Thyroid gland (tissue), 4 donors: ENCODE measurements at regions not wholly inside any gene's neighbourhood (a gene's known extent, or its start where the extent isn't known, plus 50 kb on each side); places are given as distances from the start of the nearest gene placed in this dataset.
"Not testable (repeated sequence)": the region's sequence is repeated elsewhere in the genome, so short reads cannot be mapped to it uniquely, and the experiment has no call there.

Experiments used
- DNase-seq, 2 donors: peaks; one replicate each; pipeline ENCODE4 v3.0.0-alpha.2; 2019
- H3K27ac ChIP-seq, 3 donors: fragments of 200-600 bp; sonication (generic); 1 replicate in 2 of 3; 2 replicates in 1 of 3; pipeline ENCODE4 v1.5.1; 2016 to 2019; ENCODE audit warnings: mild to moderate bottlenecking in 1 of 3, moderate library complexity in 1 of 3
- H3K27me3 ChIP-seq: fragments of 200-600 bp; sonication (generic); one replicate; pipeline ENCODE4 v1.5.1; 2019
- H3K36me3 ChIP-seq, 2 donors: fragments of 200-600 bp; sonication (generic); one replicate each; pipeline ENCODE4 v1.5.1; 2016 to 2019
- H3K4me1 ChIP-seq, 2 donors: fragments of 200-600 bp; sonication (generic); one replicate each; pipeline ENCODE4 v1.5.1; 2017 to 2019
- H3K4me3 ChIP-seq, 3 donors: fragments of 200-600 bp; sonication (generic); replicated peaks in 1 of 3; 1 replicate in 2 of 3; 2 replicates in 1 of 3; pipeline ENCODE4 v1.5.1; 2016; ENCODE audit warnings: mild to moderate bottlenecking in 1 of 3
- H3K9me3 ChIP-seq: fragments of 200-600 bp; sonication (generic); one replicate; pipeline ENCODE4 v1.5.1; 2017
- POLR2A ChIP-seq, 2 donors: fragments of 450-650 bp; IDR thresholded peaks; one replicate each; pipeline ENCODE4 v1.6.1; 2017; ENCODE audit warnings: antibody characterized with exemption in 2 of 2, mild to moderate bottlenecking in 2 of 2, moderate library complexity in 1 of 2
- WGBS, 2 donors: methylation state at CpG; one replicate each; pipeline ENCODE4 v1.1.5; 2017; 5-methylcytosine and 5-hydroxymethylcytosine counted together
- intact Hi-C: fragments of 100-400 bp; cut with DNase I; formaldehyde crosslinking; loops from one replicate; pipeline ENCODE4 v1.15.1; 2023
- TF ChIP-seq, protein P1 (sequence below), 6 experiments: fragments of 200-600 bp in 3 of 6; fragments of 450-650 bp in 3 of 6; sonication (generic) in 3 of 6; IDR thresholded peaks; one replicate each; pipeline ENCODE4 v1.5.1; 2016 to 2019; ENCODE audit warnings: antibody characterized with exemption in 6 of 6, mild to moderate bottlenecking in 2 of 6, inconsistent platforms in 1 of 6, moderate library complexity in 1 of 6

DNA sequence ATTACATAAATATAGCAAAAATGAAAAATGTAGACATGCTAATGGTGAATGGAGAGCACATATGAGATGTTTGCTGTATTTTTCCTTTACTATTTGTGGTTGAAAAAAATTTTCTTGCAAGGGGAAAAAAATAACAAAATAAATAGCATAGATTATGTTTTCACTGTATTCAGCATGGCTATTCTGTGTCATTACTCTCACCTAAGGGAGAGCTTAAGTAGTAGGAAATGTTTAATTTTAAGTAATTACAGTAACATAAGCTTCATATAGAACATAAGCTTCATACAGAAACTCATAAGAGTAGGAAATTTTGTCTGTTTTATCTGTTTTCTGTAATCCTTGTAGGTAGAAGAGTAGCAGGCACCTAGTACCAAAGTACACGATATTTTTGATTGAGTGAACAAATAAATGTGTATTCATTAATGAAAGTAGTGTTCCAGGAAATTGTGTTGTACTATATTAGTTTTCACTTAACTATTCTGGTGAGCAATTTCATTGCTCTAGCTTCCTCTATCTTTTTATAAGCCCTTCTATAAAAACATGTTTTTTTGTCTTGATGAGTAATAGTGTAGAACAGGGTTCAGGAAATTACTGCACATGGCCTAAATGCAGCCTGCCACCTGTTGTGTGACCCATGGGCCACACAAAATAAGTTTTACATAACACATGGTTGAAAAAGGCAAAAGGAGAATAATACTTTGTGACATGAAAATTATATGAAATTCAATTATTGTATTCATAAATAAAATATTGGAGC lies 1025.0 kb upstream of the CDH10 start:
- no peak for DNase-seq
- Histone ChIP-seq H3K9me3 (no peaks in the 10 kb centered on the region), H3K36me3 (no peaks in the 10 kb centered on the region), H3K27ac (no peak overlapping the region), H3K27me3 (no peaks in the 10 kb centered on the region), H3K4me3 (no peak overlapping the region), H3K4me1 (no peaks in the 10 kb centered on the region)
- no peak for TF ChIP-seq POLR2A (IDR thresholded peaks at IDR 0.05)
- TF ChIP-seq, protein P1, sequence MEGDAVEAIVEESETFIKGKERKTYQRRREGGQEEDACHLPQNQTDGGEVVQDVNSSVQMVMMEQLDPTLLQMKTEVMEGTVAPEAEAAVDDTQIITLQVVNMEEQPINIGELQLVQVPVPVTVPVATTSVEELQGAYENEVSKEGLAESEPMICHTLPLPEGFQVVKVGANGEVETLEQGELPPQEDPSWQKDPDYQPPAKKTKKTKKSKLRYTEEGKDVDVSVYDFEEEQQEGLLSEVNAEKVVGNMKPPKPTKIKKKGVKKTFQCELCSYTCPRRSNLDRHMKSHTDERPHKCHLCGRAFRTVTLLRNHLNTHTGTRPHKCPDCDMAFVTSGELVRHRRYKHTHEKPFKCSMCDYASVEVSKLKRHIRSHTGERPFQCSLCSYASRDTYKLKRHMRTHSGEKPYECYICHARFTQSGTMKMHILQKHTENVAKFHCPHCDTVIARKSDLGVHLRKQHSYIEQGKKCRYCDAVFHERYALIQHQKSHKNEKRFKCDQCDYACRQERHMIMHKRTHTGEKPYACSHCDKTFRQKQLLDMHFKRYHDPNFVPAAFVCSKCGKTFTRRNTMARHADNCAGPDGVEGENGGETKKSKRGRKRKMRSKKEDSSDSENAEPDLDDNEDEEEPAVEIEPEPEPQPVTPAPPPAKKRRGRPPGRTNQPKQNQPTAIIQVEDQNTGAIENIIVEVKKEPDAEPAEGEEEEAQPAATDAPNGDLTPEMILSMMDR (IDR thresholded peaks at IDR 0.05): no peak
- 69 to 79% methylated on average over 1 of the region's 1 CpG for WGBS, 2 donors
- intact Hi-C loops: no loop called here

DNA sequence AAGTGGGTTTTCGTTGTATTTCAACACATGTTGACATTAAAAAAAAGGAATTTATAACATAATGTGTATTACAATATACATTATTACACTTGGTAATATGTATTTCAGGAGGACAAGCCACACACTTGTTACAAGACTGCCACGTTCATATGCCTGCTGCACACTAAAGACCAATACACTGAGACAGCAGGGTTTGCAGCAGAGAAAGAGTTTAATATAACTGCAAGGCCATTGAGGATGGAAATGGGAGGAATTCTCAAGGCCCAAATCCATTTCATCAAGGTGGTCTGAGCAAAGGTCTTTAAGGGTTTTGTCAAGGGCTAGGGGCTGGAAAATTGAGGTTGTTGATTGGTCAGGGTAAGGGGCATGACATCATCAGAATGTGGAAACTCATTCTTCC lies 1017.8 kb upstream of the CDH10 start:
- TF ChIP-seq, protein P1 (IDR thresholded peaks at IDR 0.05): no peak
- no peak for TF ChIP-seq POLR2A (IDR thresholded peaks at IDR 0.05)
- Histone ChIP-seq H3K27me3 (no peaks in the 10 kb centered on the region), H3K9me3 (no peaks in the 10 kb centered on the region), H3K4me1 (no peaks in the 10 kb centered on the region), H3K27ac (no peak overlapping the region), H3K36me3 (no peaks in the 10 kb centered on the region), H3K4me3 (no peak overlapping the region)
- 70 to 77% methylated on average over 2 of the region's 2 CpGs for WGBS, 2 donors
- DNase-seq: no peak
- intact Hi-C loops: no loop called here

DNA sequence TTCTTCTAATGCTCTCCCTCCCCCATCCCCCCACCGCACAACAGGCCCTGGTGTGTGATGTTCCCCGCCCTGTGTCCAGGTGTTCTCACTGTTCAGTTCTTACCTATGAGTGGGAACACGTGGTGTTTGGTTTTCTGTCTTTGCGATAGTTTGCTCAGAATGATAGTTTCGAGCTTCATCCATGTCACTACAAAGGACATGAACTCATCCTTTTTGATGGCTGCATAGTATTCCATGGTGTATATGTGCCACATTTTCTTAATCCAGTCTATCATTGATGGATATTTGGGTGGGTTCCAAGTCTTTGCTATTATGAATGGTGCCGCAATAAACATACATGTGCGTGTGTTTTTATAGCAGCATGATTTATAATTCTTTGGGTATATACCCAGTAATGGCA lies 1005.5 kb upstream of the CDH10 start:
- H3K27ac ChIP-seq, intact Hi-C loops, H3K4me1 ChIP-seq, DNase-seq, H3K36me3 ChIP-seq, H3K4me3 ChIP-seq, H3K9me3 ChIP-seq, H3K27me3 ChIP-seq: not testable (repeated sequence)
- WGBS, 2 donors: 94 to 95% methylated on average over 7 of the region's 7 CpGs

DNA sequence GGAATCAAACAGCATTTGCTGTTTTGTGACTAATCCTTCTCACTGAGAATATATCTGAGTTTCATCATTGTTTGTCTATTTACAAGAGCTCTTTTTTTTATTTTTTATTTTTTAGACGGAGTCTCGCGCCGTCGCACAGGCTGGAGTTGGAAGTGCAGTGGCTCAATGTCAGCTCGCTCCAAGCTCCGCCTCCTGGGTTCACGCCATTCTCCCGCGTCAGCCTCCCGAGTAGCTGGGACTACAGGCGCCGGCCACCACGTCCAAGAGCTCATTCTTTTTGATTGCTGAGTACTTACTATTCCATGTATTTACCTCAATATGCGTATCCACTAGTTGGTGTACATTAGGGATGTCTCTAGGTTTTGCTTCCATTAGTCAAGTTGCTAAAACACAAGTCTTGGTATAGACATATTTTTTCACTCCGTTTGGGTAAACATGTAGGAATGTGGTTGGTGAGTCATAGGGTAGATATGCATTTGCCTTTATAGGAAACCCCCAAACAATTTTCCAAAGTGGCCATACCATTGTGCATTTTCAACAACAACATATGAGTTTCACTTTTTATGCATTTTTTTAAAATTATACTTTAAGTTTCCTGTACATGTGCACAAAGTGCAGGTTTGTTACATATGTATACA lies 1005.0 kb upstream of the CDH10 start:
- H3K27me3 ChIP-seq: no peaks in the 10 kb centered on the region
- DNase-seq: no peak
- H3K36me3 ChIP-seq: no peaks in the 10 kb centered on the region
- H3K4me3 ChIP-seq: no peak overlapping the region
- H3K9me3 ChIP-seq: no peaks in the 10 kb centered on the region
- intact Hi-C loops: no loop called here
- no peaks in the 10 kb centered on the region for H3K4me1 ChIP-seq
- WGBS, 2 donors: 96% methylated on average over 16 of the region's 16 CpGs
- no peak overlapping the region for H3K27ac ChIP-seq
- TF ChIP-seq, protein P1 (IDR thresholded peaks at IDR 0.05): no peak
- TF ChIP-seq POLR2A (IDR thresholded peaks at IDR 0.05): no peak

DNA sequence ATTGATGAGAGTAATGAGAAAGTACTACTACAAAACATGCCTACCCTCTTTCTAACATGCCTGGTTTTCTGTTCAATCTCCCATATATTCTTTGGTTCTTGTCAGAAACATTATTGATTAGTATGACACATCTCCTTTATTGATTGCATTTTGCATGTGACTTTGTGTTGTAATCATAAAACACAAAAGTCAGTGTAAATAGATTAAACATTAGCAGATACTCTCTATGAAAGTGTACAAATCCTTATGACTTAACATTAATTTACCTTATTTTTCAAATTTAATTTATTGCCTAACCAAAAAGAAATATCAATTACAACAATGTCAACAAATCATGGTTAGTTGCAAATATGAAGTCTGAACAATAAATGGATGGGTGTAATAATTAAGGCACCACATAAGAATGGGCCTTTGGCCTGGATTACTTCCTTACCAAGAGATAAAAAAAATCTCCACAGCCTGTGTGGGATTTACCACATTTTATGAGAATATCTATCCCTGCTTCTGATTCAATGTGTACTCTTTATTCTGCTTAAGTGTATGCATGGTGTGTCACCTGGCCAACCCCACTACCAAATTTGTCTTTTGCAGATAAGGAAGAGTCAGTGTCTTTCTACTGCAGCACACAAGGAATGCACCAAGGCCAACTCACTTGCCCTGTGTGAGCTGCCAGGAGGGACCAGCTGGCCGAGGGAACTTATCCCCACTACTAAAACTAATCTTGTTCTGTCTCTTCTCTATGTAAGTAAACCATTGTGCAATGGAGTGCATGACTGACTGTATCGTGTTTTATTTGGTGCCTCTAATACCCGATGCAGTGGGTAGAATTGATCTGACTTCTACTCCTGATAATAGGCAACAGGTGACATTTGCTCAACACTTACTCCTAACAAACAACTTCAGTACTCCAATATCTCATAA lies 1001.9 kb upstream of the CDH10 start:
- no peaks in the 10 kb centered on the region for H3K4me1 ChIP-seq
- H3K27ac ChIP-seq: no peak overlapping the region
- no peaks in the 10 kb centered on the region for H3K27me3 ChIP-seq
- 84 to 89% methylated on average over 3 of the region's 3 CpGs for WGBS, 2 donors
- intact Hi-C loops: no loop called here
- no peaks in the 10 kb centered on the region for H3K36me3 ChIP-seq
- H3K9me3 ChIP-seq: no peaks in the 10 kb centered on the region
- TF ChIP-seq, protein P1 (IDR thresholded peaks at IDR 0.05): no peak
- no peak for TF ChIP-seq POLR2A (IDR thresholded peaks at IDR 0.05)
- DNase-seq: no peak
- H3K4me3 ChIP-seq: no peak overlapping the region
